ENCODE measurements at regions not wholly inside any gene's neighbourhood (a gene's known extent, or its start where the extent isn't known, plus 50 kb on each side); places are given as distances from the start of the nearest gene placed in this dataset.

DNA sequence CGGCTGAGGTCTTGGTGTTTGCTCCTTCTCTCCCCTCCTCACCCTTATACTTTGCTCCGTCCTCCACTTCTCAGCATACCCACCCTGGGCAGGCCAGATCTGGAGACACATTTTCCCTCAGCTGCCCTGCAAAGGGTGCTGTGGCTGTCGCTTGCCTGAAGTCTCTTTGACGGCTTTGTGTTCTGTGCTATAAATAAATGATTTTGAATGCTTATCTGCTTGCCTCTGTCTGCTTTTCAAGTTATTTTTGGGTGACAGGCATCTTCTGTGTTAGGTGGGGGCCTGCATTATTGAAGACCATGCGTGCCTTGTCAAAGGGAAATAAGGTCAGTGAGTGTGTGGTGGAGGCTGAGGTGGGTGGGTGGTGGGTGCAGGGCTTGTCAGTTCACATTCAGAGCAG lies 66.9 kb upstream of the KCND3 start:
- TF ChIP-seq, protein P1, sequence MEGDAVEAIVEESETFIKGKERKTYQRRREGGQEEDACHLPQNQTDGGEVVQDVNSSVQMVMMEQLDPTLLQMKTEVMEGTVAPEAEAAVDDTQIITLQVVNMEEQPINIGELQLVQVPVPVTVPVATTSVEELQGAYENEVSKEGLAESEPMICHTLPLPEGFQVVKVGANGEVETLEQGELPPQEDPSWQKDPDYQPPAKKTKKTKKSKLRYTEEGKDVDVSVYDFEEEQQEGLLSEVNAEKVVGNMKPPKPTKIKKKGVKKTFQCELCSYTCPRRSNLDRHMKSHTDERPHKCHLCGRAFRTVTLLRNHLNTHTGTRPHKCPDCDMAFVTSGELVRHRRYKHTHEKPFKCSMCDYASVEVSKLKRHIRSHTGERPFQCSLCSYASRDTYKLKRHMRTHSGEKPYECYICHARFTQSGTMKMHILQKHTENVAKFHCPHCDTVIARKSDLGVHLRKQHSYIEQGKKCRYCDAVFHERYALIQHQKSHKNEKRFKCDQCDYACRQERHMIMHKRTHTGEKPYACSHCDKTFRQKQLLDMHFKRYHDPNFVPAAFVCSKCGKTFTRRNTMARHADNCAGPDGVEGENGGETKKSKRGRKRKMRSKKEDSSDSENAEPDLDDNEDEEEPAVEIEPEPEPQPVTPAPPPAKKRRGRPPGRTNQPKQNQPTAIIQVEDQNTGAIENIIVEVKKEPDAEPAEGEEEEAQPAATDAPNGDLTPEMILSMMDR (IDR thresholded peaks at IDR 0.05; ENCODE audit: insufficient read depth, low read length, poor library complexity, severe bottlenecking): no peak
- TF ChIP-seq EZH2phosphoT487 (conservative IDR thresholded peaks at IDR 0.05; ENCODE audit: low read length): no peak
